Fibroblast of skin of scalp (primary cell): ENCODE measurements at regions not wholly inside any gene's neighbourhood (a gene's known extent, or its start where the extent isn't known, plus 50 kb on each side); places are given as distances from the start of the nearest gene placed in this dataset.
A peak's percentile ranks its signal among the peaks of the same experiment; 100 is the strongest.

ENCODE experiments used
- DNase-seq: peaks from one replicate; pipeline ENCODE4 v3.0.0-alpha.2; 2013

DNA sequence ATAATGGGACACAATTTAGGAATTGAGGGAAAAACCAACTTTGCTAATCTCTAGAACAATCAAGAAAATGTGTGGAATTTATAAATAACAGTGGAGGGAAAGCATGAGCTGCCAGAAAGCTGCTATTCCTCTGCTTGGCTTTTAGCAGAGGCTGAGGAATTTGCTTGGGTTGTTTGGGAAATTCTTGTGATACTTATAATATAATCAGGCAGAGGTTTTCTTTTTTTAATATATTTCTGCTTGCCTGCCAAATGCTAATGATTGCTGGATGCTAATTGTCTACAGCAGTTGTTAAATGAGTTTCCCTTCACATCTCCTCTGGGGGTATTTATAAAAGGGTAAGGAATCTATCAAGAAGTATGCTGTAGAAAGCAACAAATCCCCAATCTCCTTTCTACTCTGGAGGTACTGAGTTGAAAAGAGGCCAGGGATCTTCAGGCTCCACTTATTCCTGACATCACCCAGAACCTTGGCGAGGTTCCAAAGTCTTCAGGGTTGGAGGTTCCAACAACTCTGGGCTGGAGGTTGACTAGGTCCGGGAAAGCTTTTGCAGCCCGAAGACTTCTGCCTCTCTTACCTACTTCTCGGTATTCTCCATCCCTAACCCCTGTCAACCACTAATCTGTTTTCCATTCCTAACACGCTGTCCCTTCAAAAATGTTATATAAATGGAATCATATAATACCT is 60.4 kb upstream of the TMED7 start:
- peak; percentile 81 for DNase-seq

DNA sequence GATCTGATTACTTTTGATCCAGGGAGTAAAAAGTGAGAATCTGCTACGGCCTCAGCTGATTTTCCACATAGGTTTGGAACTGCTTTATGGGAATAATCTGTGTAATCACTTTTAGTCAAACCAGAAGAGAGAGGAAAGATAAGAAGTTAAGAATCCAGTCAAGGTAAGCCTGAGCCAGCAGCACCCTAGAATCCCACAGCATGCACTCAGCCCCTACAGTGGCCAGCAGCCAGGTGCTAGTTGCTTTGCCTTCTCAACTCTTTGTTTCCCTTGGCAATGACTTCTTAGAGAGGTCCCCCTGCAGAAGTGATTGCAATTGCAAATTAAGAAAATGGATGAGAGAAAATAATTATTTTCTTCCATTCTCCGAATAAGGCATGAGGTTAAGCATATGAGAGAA is 59.7 kb upstream of the TMED7 start:
- no peak for DNase-seq

DNA sequence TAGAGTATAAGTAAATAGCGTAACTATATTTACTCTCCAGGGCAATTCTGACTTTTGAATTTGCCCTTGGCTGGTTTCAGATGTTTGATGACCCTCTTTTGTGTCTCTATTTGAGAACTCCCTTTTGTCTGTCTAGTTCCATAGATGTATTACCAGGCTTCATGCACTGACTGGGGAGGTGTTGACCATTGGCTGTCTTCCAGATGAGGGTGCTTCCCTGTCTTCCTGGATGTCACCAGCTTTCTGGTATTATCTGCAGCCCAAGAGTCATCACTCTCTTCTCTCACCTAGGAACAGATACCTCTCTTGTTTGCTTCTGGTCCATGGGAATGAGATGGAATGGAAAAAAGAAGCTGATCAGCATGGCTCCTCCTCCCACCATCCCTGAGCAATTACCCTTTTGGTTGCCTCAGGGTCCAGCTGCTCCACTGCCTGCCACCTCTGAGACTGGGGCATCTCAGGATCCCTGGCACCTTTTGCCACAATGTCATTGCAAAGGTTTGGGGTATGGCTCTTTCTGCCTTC is 58.7 kb upstream of the TMED7 start:
- no peak for DNase-seq

DNA sequence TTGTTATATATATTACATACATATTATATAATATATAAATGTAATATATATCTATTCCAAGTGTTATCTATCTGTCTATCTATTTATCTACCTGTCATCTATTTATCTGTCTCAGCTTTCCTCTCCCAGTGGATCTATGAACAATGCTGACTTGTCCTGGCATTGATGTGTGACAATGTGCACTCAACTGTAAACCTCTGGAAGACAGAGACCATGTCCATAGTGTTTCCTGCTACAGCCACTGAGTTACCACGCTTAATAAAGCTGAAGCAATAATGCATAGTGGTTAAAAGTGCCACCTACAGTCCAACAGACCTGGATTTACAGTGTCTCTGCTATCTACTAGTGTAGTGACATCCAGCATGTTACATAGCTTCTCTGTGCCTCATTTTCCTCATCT is 57.2 kb upstream of the TMED7 start:
- DNase-seq = no peak
